Karpas-422 (cell line): ENCODE measurements at regions not wholly inside any gene's neighbourhood (a gene's known extent, or its start where the extent isn't known, plus 50 kb on each side); places are given as distances from the start of the nearest gene placed in this dataset.

Experiments used
- DNase-seq: peaks from one replicate; pipeline ENCODE4 v3.0.0-alpha.2; 2015
- H2AFZ ChIP-seq: fragments of 200-600 bp; sonication (generic); 2 replicates; pipeline ENCODE4 v1.6.1; 2014; ENCODE audit warnings: antibody characterized with exemption, low read length, mixed read lengths
- H3K27ac ChIP-seq: fragments of 200-600 bp; sonication (generic); 2 replicates; pipeline ENCODE4 v1.5.1; 2014; ENCODE audit warnings: mild to moderate bottlenecking, low read length, moderate library complexity
- H3K27me3 ChIP-seq: fragments of 200-600 bp; sonication (generic); 2 replicates; pipeline ENCODE4 v1.6.1; 2014; ENCODE audit warnings: low read length, mixed read lengths
- H3K36me3 ChIP-seq: fragments of 200-600 bp; sonication (generic); 2 replicates; pipeline ENCODE4 v1.6.1; 2014; ENCODE audit warnings: low read length, mixed read lengths; ENCODE audit not compliant: insufficient read depth
- H3K4me1 ChIP-seq: fragments of 200-600 bp; sonication (generic); 2 replicates; pipeline ENCODE4 v1.6.1; 2014; ENCODE audit warnings: mild to moderate bottlenecking, low read length, mixed read lengths
- H3K4me2 ChIP-seq: fragments of 200-600 bp; sonication (generic); 2 replicates; pipeline ENCODE4 v1.6.1; 2014; ENCODE audit warnings: low read length, low read depth, mild to moderate bottlenecking; ENCODE audit not compliant: poor library complexity, severe bottlenecking
- H3K4me3 ChIP-seq: fragments of 200-600 bp; sonication (generic); 2 replicates; pipeline ENCODE4 v1.5.1; 2014; ENCODE audit warnings: mild to moderate bottlenecking, antibody characterized with exemption, low read length, mixed read lengths
- H3K79me2 ChIP-seq: fragments of 200-600 bp; sonication (generic); 2 replicates; pipeline ENCODE4 v1.6.1; 2014; ENCODE audit warnings: mild to moderate bottlenecking, low read length, mixed read lengths
- H3K9ac ChIP-seq: fragments of 200-600 bp; sonication (generic); 2 replicates; pipeline ENCODE4 v1.6.0; 2014; ENCODE audit warnings: low read length
- H3K9me2 ChIP-seq: fragments of 200-600 bp; sonication (generic), shearing (Covaris generic); replicated peaks from 2 replicates; pipeline ENCODE4 v1.6.0; 2014; ENCODE audit warnings: mild to moderate bottlenecking, low read length, moderate library complexity; ENCODE audit not compliant: insufficient read depth
- H3K9me3 ChIP-seq: fragments of 300-700, 200-600 bp; sonication (generic); 2 replicates; pipeline ENCODE4 v1.6.1; 2014; ENCODE audit warnings: low read length, mixed read lengths
- H4K20me1 ChIP-seq: fragments of 200-600 bp; sonication (generic); 2 replicates; pipeline ENCODE4 v1.6.1; 2014; ENCODE audit warnings: mild to moderate bottlenecking, antibody characterized with exemption, low read length, low read depth; ENCODE audit not compliant: insufficient read depth

GRCh38 chr6:78076371-78076770 lies 423.5 kb downstream of the MEI4 start:
- no peak overlapping the region for H3K27ac ChIP-seq
- H3K9ac ChIP-seq: no peak overlapping the region
- H3K4me2 ChIP-seq: no peak overlapping the region
- peaks cover 3% of the 10 kb centered on the region; the same call in 1 of the 2 replicates for H3K9me3 ChIP-seq
- H3K36me3 ChIP-seq: no peaks in the 10 kb centered on the region
- no peaks in the 10 kb centered on the region for H3K9me2 ChIP-seq
- H3K27me3 ChIP-seq: no peaks in the 10 kb centered on the region
- no peak overlapping the region for H3K4me3 ChIP-seq
- DNase-seq: no peak
- H3K4me1 ChIP-seq: no peaks in the 10 kb centered on the region
- H3K79me2 ChIP-seq: no peaks in the 10 kb centered on the region
- no peaks in the 10 kb centered on the region for H4K20me1 ChIP-seq
- no peak overlapping the region for H2AFZ ChIP-seq

DNA sequence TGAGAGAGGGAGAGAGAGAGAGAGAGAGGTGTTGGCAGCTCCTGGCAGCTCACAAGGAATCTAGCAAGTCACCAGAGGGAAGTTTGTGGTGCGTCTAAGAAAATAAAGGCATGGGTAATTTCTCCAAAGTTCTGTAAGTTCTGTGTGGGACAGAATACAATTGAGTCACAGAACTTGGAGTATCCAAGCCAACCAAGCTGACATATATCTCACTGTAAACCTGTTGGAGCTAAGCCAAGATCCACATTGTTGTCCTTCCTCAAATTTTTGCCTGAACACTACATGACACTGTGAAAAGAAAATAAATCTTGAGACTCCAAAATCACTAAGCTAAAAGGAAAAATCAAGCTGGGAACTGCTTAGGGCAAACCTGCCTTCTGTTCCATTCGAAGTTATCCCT lies 436.7 kb downstream of the MEI4 start:
- H3K36me3 ChIP-seq: no peaks in the 10 kb centered on the region
- H3K79me2 ChIP-seq: no peaks in the 10 kb centered on the region
- no peaks in the 10 kb centered on the region for H3K4me1 ChIP-seq
- H3K4me2 ChIP-seq: no peak overlapping the region
- no peak overlapping the region for H3K4me3 ChIP-seq
- H3K27me3 ChIP-seq: no peaks in the 10 kb centered on the region
- no peaks in the 10 kb centered on the region for H4K20me1 ChIP-seq
- H3K9ac ChIP-seq: no peak overlapping the region
- H2AFZ ChIP-seq: no peak overlapping the region
- H3K27ac ChIP-seq: no peak overlapping the region
- no peaks in the 10 kb centered on the region for H3K9me2 ChIP-seq
- peaks cover 6% of the 10 kb centered on the region for H3K9me3 ChIP-seq
- no peak for DNase-seq

GRCh38 chr6:78093906-78094305 lies 441.1 kb downstream of the MEI4 start:
- Histone ChIP-seq H3K27ac (no peak overlapping the region), H3K4me2 (no peak overlapping the region), H3K27me3 (no peaks in the 10 kb centered on the region), H2AFZ (no peak overlapping the region), H3K4me3 (no peak overlapping the region), H4K20me1 (no peaks in the 10 kb centered on the region), H3K9me2 (no peaks in the 10 kb centered on the region), H3K79me2 (no peaks in the 10 kb centered on the region), H3K9me3 (peaks cover 9% of the 10 kb centered on the region), H3K9ac (no peak overlapping the region), H3K36me3 (no peaks in the 10 kb centered on the region), H3K4me1 (no peaks in the 10 kb centered on the region)
- DNase-seq: no peak

GRCh38 chr6:78101387-78101786 lies 448.5 kb downstream of the MEI4 start:
- Histone ChIP-seq H3K4me3 (no peak overlapping the region), H3K9ac (no peak overlapping the region), H3K4me1 (no peaks in the 10 kb centered on the region), H3K9me3 (peaks cover 19% of the 10 kb centered on the region), H3K4me2 (no peak overlapping the region), H2AFZ (no peak overlapping the region), H3K36me3 (no peaks in the 10 kb centered on the region), H3K27me3 (no peaks in the 10 kb centered on the region), H3K9me2 (no peaks in the 10 kb centered on the region), H4K20me1 (no peaks in the 10 kb centered on the region), H3K27ac (no peak overlapping the region), H3K79me2 (no peaks in the 10 kb centered on the region)
- no peak for DNase-seq

DNA sequence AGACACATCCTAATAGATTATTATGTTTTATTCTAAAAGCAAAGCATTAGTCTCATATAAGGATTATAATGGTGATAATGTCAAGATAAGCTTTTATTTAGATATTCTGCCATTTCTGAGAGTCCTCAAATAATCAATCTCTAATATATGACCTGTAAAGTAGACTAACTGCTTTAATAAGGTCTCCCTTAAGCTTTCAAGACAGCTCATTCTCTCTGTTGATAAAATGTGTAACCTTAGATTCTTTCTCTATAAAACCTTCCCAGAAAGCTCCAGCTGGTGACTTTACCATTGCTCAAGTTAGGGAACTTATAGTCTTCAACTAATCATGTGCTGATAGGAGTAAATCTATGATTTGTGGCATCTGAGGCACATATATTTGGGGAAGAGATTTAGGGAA lies 457.8 kb downstream of the MEI4 start:
- Histone ChIP-seq H3K36me3 (no peaks in the 10 kb centered on the region), H3K4me3 (no peak overlapping the region), H3K4me1 (no peaks in the 10 kb centered on the region), H3K27ac (no peak overlapping the region), H3K79me2 (no peaks in the 10 kb centered on the region), H3K4me2 (no peak overlapping the region), H3K9ac (no peak overlapping the region), H2AFZ (no peak overlapping the region), H3K9me3 (peaks cover 14% of the 10 kb centered on the region; the same call in 1 of the 2 replicates), H3K9me2 (no peaks in the 10 kb centered on the region), H4K20me1 (no peaks in the 10 kb centered on the region), H3K27me3 (no peaks in the 10 kb centered on the region)
- DNase-seq: no peak

DNA sequence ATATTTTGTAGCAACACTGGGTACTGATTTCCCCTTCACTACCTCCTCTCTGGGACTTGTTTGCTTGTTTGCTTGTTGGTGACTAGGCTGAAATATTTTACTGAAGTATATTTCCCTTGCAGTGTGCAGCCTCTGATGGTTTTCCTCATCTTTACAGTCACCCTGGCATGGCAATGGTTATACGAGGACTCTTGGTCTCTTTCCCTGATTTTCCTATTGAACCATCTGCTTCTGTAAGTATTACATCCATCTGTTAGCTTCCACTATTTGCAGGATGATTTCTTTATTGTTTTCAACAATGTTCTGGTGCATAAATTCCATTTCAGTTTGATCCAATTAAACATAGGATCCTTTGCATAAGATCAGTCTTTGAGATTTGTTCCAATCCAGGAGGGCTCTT lies 465.1 kb downstream of the MEI4 start:
- H4K20me1 ChIP-seq: no peaks in the 10 kb centered on the region
- H3K9me2 ChIP-seq: no peaks in the 10 kb centered on the region
- no peaks in the 10 kb centered on the region for H3K79me2 ChIP-seq
- H3K4me1 ChIP-seq: no peaks in the 10 kb centered on the region
- H3K27me3 ChIP-seq: no peaks in the 10 kb centered on the region
- no peak overlapping the region for H3K27ac ChIP-seq
- H2AFZ ChIP-seq: no peak overlapping the region
- H3K9ac ChIP-seq: no peak overlapping the region
- no peak overlapping the region for H3K4me2 ChIP-seq
- H3K4me3 ChIP-seq: no peak overlapping the region
- no peak for DNase-seq
- no peaks in the 10 kb centered on the region for H3K36me3 ChIP-seq
- peaks cover 33% of the 10 kb centered on the region for H3K9me3 ChIP-seq

- H2AFZ ChIP-seq: no peak overlapping the region
- no peaks in the 10 kb centered on the region for H4K20me1 ChIP-seq
- DNase-seq: no peak
- H3K79me2 ChIP-seq: no peaks in the 10 kb centered on the region
- no peak overlapping the region for H3K4me2 ChIP-seq
- no peaks in the 10 kb centered on the region for H3K4me1 ChIP-seq
- no peaks in the 10 kb centered on the region for H3K27me3 ChIP-seq
- H3K9me2 ChIP-seq: no peaks in the 10 kb centered on the region
- no peak overlapping the region for H3K4me3 ChIP-seq
- no peak overlapping the region for H3K9ac ChIP-seq
- no peaks in the 10 kb centered on the region for H3K36me3 ChIP-seq
- H3K27ac ChIP-seq: no peak overlapping the region
- peaks cover 6% of the 10 kb centered on the region; the same call in 1 of the 2 replicates for H3K9me3 ChIP-seq
These were observed 478.7 kb downstream of the MEI4 start for GRCh38 chr6:78131521-78131920.

DNA sequence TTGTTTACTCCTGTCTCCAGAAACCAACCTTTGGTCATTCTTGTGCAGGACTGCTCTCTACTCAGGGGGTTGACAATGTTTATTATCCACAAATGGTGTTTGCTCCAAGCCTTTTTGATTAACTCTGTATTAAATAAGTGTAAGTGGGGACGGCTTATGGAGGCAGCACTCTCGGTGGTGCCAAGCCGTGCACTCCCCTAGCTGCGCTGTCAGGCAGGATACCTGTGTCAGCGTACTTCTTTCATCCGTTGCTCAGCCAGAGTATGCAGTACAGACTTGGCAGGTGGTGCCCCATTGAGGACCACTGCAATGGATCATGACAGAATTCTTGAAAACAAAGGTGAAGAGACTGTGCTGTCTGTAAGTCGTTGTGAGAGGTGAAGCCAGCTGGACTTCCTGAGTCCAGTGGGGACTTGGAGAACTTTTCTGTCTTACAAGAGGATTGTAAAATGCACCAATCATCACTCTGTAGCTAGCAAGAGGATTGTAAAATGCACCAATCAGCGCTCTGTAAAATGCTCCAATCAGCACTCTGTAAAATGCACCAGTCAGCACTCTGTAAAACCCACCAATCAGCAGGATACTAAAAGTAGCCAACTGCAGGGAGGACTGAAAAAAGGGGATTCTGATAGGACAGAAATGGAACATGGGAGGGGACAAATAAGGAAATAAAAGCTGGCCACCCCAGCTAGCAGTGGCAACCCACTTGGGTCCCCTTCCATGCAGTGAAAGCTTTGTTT lies 480.0 kb downstream of the MEI4 start:
- H3K9ac ChIP-seq: no peak overlapping the region
- H3K79me2 ChIP-seq: no peaks in the 10 kb centered on the region
- no peak overlapping the region for H3K27ac ChIP-seq
- no peaks in the 10 kb centered on the region for H3K4me1 ChIP-seq
- no peak overlapping the region for H2AFZ ChIP-seq
- no peak overlapping the region for H3K4me3 ChIP-seq
- no peak for DNase-seq
- H3K36me3 ChIP-seq: no peaks in the 10 kb centered on the region
- no peaks in the 10 kb centered on the region for H3K27me3 ChIP-seq
- peaks cover 6% of the 10 kb centered on the region; the same call in 1 of the 2 replicates for H3K9me3 ChIP-seq
- H3K4me2 ChIP-seq: no peak overlapping the region
- no peaks in the 10 kb centered on the region for H3K9me2 ChIP-seq
- no peaks in the 10 kb centered on the region for H4K20me1 ChIP-seq
